Glutamatergic neuron (in vitro differentiated cells): ENCODE measurements at regions not wholly inside any gene's neighbourhood (a gene's known extent, or its start where the extent isn't known, plus 50 kb on each side); places are given as distances from the start of the nearest gene placed in this dataset.

Source experiments
- DNase-seq: peaks from one replicate; pipeline ENCODE4 v3.0.0; 2022
- H3K27ac Mint-ChIP-seq: one replicate; pipeline ENCODE4 v1.8.0; 2020; ENCODE audit warnings: mild to moderate bottlenecking, mixed read lengths, inconsistent platforms; ENCODE audit not compliant: unreplicated experiment
- H3K27me3 Mint-ChIP-seq: one replicate; pipeline ENCODE4 v1.8.0; 2020; ENCODE audit warnings: mild to moderate bottlenecking, moderate library complexity, mixed read lengths, inconsistent platforms; ENCODE audit not compliant: unreplicated experiment
- H3K36me3 Mint-ChIP-seq: one replicate; pipeline ENCODE4 v1.8.0; 2020; ENCODE audit warnings: mild to moderate bottlenecking, mixed read lengths, inconsistent platforms; ENCODE audit not compliant: unreplicated experiment
- H3K4me1 Mint-ChIP-seq: one replicate; pipeline ENCODE4 v1.8.0; 2020; ENCODE audit warnings: mild to moderate bottlenecking, low read depth, mixed read lengths, inconsistent platforms; ENCODE audit not compliant: unreplicated experiment
- H3K4me3 Mint-ChIP-seq: one replicate; pipeline ENCODE4 v1.8.0; 2020; ENCODE audit warnings: mild to moderate bottlenecking, mixed read lengths, inconsistent platforms; ENCODE audit not compliant: unreplicated experiment
- H3K9me3 Mint-ChIP-seq: one replicate; pipeline ENCODE4 v1.8.0; 2020; ENCODE audit warnings: mild to moderate bottlenecking, moderate library complexity, mixed read lengths, inconsistent platforms; ENCODE audit not compliant: unreplicated experiment
- TF ChIP-seq, protein P1 (sequence below): fragments of 200-600 bp; sonication (generic); IDR thresholded peaks from one replicate; pipeline ENCODE4 v1.5.0; 2021; ENCODE audit not compliant: partially characterized antibody, unreplicated experiment

DNA sequence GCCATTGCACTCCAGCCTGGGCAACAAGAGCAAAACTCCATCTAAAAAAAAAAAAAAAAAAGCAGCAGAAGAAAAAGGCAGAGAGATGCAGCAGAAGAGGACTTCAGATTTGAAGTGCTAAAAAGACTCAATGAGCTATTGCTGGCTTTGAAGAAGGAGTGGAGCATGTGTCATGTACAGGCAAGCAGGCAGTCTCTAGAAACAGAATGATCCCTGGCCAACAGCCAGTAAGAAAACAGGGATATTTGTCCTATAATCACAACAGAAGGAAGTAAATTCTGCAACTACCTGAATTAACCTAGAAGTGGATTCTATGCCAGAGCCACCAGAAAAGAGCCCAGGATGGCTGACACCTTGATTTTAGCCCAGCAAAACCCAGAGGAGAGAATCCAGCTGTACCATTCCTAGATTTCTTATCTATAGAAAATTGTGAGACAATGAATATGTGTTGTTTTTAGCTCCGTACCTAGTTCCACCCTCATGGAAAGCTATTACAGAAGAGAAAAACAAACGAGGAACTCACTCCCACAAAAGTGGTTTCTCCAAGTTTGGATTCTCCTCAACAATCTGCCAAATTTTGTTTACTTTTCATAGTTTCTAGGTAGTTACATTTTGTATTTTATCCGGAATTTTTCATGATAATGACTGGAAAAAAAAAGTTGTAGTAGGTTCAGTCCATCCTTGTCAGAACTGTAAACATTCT lies 198.2 kb upstream of the GNAI1 start:
- Mint-ChIP-seq H3K9me3 (no peaks in the 10 kb centered on the region), H3K4me3 (no peak overlapping the region), H3K27ac (no peak overlapping the region), H3K36me3 (peaks cover 4% of the 10 kb centered on the region), H3K4me1 (no peaks in the 10 kb centered on the region), H3K27me3 (no peaks in the 10 kb centered on the region)
- TF ChIP-seq, protein P1, sequence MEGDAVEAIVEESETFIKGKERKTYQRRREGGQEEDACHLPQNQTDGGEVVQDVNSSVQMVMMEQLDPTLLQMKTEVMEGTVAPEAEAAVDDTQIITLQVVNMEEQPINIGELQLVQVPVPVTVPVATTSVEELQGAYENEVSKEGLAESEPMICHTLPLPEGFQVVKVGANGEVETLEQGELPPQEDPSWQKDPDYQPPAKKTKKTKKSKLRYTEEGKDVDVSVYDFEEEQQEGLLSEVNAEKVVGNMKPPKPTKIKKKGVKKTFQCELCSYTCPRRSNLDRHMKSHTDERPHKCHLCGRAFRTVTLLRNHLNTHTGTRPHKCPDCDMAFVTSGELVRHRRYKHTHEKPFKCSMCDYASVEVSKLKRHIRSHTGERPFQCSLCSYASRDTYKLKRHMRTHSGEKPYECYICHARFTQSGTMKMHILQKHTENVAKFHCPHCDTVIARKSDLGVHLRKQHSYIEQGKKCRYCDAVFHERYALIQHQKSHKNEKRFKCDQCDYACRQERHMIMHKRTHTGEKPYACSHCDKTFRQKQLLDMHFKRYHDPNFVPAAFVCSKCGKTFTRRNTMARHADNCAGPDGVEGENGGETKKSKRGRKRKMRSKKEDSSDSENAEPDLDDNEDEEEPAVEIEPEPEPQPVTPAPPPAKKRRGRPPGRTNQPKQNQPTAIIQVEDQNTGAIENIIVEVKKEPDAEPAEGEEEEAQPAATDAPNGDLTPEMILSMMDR = no peak
- DNase-seq = no peak

DNA sequence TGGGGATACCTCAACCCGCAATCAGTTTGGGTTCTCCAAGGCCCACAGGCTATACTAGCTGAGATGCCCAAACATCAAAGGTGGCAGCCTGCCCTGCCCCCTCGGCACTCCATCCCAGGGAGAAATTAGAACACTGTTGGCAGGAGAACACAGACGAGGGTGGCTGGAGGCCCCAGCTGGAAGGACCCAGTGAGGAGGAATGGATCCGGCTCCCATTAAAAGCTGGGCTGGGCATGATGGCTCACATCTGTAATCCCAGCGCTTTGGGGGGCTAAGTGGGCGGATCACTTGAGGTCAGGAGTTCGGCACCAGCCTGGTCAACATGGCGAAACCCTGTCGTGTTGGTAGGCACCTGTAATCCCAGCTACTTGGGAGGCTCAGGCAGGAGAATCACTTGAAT lies 199.9 kb upstream of the GNAI1 start:
- TF ChIP-seq, protein P1 = no peak
- Mint-ChIP-seq H3K9me3 (no peaks in the 10 kb centered on the region), H3K27ac (no peak overlapping the region), H3K27me3 (no peaks in the 10 kb centered on the region), H3K4me3 (no peak overlapping the region), H3K36me3 (no peaks in the 10 kb centered on the region), H3K4me1 (peaks cover 4% of the 10 kb centered on the region)
- DNase-seq = no peak

DNA sequence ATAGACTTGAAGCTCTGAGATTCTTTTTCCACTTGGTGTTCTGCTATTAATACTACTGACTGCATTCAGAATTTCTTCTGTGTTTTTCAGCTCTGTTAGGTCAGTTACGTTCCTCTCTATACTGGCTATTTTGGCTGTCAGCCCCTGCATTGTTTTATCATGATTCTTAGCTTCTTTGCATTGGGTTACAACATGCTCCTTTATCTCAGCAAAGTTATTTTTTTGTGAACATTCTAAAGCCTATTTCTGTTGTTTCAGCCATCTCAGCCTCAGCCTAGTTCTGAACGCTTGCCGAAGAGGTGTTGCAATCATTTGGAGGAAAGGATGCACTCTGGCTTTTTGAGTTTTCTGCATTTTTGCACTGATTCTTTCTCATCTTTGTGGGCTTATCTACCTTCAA lies 201.5 kb upstream of the GNAI1 start:
- Mint-ChIP-seq H3K27me3 (no peaks in the 10 kb centered on the region), H3K4me3 (no peak overlapping the region), H3K36me3 (no peaks in the 10 kb centered on the region), H3K4me1 (peaks cover 4% of the 10 kb centered on the region), H3K27ac (no peak overlapping the region), H3K9me3 (no peaks in the 10 kb centered on the region)
- no peak for DNase-seq
- TF ChIP-seq, protein P1 = no peak

DNA sequence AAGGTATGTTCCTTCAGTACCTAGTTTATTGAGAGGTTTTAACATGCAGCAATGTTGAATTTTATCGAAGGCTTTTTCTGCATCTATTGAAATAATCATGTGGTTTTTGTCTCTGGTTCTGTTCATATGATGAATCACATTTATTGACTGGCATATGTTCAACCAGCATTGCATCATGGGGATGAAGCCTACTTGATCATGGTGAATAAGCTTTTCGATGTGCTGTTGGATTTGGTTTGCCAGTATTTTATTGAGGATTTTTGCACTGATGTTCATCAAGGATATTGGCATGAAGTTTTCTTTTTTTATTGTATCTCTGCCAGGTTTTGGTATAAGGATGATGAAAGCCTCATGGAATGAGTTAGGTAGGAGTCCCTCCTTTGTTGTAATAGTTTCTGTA lies 204.0 kb upstream of the GNAI1 start:
- H3K36me3 Mint-ChIP-seq = no peaks in the 10 kb centered on the region
- no peaks in the 10 kb centered on the region for H3K27me3 Mint-ChIP-seq
- no peak for DNase-seq
- H3K27ac Mint-ChIP-seq = no peak overlapping the region
- peaks cover 4% of the 10 kb centered on the region for H3K4me1 Mint-ChIP-seq
- no peaks in the 10 kb centered on the region for H3K9me3 Mint-ChIP-seq
- H3K4me3 Mint-ChIP-seq = no peak overlapping the region
- TF ChIP-seq, protein P1 = no peak

DNA sequence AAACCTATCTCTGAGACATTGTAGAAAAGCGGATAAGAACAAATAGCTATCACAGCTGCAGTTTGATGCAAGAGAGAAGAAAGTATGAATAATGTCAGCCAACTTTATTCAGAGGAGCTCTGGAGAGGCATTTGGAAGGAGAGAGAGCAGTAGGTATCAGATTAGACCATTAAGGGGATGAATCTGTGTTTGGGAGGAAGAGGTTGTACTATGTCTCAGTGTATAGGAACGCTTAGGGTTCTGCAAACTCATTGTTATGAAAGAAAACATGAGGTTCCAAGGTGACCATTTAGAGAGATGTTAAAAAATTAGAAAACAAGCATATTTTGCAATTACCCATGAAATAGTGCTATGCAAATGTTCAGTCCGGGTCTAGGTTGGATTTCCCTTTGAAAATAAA lies 207.5 kb upstream of the GNAI1 start:
- Mint-ChIP-seq H3K27ac (no peak overlapping the region), H3K4me1 (peaks cover 4% of the 10 kb centered on the region), H3K9me3 (no peaks in the 10 kb centered on the region), H3K36me3 (no peaks in the 10 kb centered on the region), H3K27me3 (peaks cover 2% of the 10 kb centered on the region), H3K4me3 (no peak overlapping the region)
- TF ChIP-seq, protein P1 = no peak
- no peak for DNase-seq
